ENCODE measurements at regions not wholly inside any gene's neighbourhood (a gene's known extent, or its start where the extent isn't known, plus 50 kb on each side); places are given as distances from the start of the nearest gene placed in this dataset.
"Not testable (repeated sequence)": the region's sequence is repeated elsewhere in the genome, so short reads cannot be mapped to it uniquely, and the experiment has no call there.

DNA sequence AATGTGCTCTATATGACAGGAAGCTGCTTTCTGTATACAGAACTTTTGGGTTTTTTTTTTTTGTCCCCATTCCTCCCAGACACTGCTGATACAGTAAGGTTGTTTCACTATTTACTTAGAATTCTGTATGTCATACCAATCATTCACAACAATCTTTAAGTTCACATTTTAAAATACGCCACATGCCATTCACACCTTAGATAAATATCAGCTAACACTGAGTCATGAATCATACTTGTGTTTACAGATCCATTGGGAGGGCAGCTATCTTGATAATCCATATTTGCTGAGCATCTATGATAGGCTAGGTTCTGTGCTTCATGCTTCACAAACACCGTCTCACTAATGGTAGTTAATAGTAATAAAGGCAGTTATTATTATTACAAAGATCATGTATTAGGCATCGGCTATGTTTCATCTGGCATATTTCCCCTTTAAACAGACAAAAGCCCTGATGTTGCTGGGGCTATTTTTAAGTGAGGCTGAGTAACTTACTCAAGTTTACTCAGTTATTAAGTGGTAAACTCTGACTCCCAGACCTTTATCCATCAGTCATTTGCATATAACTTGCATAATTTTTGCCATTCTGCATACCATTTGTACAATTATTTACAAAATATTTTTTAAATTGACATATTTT, 152.2 kb upstream of the HMHB1 start:
- DNase-seq, result no peak

DNA sequence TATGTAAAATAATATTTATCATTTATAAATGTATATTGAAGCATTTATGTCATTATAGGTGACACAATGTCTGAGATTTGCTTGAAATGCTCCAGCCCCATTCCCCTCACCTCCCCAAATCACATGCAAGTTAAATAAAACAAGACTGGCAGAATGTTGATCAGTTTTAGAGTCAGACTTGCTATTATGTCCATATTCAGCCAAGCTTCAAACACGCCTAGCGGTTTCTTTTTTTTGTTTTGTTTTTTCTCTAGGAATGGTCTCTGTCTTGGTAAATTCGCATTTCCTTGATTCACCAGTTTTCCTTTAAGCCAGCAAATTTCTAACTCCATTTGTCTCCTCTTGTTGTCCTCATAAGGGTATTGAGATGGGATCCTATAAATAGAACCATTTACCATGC, 153.0 kb upstream of the HMHB1 start:
- no peak for DNase-seq

DNA sequence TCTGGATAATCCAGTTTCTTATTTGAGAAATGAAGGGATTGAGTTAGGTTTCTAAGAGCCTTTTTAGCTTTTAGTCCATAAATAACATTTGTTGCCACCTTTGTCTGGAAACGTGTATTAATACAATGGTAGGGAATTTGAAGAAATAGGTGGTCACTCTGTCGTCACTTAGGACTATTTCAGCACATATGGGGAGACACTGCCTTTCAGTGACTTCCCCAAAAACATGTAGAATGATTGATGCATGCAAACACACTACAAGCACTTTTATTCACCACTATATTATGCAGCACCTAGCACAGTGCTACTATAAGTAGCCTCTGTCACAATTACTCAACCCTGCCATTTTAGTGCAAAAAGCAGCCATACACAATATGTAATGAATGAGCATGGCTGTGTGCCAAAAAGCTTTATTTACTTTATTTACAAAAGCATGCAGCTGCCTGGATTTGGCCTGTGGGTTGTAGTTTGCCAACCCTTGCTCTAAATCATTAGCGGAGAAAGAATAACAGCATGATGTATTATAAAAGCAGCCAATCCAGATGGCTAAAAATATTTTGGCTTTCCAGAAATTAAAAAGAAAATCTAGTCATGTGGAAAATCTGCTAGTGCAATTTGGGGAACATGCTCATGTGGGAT, 154.2 kb upstream of the HMHB1 start:
- DNase-seq, result no peak

DNA sequence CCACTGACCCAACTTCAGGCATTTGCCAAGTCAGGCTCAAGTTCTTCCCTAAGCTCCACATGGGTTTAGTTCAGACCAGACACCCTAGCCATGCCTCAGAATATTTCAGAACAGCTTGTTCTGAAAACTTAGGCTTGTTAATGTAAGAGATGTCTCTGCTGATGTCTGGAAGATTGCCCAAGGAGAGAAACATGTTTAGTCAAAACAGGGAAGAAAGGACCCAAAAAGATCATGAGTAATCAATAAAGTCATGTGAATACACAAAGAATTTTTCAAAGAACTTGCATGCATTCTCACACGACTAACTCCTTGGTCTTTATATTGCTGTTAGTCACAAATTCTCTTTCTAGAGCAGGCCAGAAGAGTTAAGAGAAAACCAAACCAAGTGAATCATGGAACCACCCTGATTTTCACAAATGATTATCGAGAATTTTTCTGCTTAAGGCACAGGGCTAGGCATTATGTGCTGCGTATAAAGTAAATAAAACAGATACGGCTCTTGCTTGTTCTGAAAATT, 158.1 kb upstream of the HMHB1 start:
- no peak for DNase-seq

DNA sequence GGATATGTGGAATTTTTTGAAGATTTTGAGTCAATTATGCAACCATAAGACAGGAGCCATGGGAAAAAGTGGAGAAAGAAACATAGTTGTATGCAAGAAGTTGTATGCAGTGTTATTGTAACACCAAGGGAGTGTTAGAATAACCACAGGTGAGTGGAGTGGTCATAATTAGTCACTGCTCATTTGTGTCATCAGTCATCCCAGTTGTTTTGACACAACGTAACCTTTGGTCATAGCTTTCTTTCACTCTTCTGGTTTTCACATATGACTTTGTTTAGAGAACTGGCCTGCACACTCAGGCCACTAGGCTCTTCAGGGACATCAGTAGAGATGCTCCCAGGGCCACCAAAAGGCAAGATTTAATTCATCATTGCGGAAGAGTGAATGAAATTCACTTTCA, 158.7 kb upstream of the HMHB1 start:
- DNase-seq, result no peak

DNA sequence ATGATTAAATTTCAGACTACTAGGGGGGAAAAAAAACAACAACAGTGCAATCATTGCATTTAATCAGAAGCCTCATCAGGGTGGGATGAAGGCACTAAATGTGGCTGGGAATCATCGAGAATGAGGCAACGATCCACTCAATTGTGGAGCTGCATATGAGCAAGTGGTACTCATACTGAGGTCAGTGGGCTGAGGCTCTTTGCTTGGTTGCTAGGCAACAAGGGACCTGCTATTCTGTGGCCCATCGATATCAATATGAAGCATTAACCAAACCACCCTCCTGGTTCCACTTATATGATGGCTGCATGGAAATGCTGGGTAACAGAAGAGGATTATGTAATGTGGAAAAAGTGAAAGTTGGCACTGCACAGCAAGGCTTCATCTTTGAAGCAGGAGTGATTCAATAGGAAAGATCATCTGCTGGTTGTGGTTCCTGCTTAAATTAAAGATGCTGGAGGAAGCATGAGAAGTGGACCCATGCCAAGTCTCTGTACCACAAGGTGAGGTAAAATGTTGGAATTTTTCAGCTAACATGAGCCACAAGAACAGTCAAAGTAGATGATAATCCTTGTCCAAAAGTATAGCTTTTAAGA, 159.8 kb upstream of the HMHB1 start:
- DNase-seq, result peak; percentile 52

DNA sequence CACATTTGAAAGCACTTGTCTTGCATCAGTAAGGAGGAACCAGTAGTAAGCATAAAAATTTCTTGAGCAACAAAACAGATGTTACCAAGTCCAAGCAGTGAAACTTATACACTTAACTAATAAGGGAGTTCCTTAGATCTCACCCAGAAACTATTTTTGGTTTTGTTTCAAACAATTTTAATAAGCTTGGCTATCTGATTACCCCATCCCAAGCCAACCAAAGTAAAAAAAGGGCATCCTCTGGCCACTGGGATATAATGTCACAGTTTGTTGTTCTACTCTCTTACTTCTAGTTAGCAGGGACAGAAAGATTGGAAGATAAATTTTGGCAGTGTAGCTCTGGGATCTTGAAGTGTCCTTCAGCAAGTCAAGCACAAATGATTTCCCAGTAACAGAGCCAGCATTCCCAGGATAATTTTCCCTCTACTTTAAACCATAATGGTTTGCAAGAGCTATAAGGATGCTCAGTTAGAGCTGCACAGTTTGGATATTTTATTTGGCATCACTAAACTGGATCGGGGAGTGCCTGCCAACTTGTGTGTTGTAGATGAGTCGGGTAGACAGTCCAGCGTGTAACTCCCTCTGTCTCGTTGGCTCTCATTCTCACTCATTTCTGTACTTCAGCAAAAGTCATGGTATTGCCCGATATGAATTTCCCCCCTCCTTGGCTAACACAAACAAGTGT, 161.9 kb upstream of the HMHB1 start:
- DNase-seq, result no peak

DNA sequence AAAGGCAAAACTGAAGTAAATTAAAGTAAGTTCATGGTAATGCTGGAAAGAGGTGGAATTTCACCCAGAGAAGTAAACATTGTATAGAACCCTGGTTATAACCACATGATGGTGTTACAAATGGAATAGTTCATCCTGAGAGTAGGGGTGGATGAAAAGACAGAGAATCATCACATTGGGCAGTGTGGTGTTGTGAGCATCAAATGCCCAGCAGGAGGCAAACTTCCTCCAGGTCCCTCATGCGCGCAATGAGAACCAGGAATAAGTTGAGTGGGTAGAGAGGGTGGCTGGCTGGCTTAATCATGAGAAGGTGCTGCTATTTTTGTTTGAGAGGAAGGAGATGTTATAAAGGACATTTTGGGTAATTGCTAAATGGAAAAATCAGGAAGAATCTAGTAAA, 163.3 kb upstream of the HMHB1 start:
- no peak for DNase-seq

DNA sequence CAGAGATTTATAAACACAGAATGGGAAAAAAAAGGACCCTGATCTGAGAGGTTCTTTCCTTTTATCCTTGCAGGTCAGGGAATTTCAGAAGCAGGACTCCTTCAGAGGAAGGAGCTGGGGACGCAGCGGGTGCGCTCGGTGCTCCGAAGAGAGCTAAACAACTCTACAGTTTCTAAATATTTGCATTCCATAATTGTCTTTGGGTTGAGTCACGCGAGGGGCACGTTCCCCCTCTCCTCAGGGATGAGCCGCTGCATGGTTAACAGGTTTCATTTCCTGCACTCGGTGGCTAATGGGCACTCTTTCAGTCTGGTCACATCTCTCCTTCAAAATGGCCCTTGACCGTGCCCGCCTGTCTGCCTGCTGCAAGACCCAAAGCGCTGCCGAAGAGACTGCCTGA, 165.0 kb upstream of the HMHB1 start:
- DNase-seq, result no peak

DNA sequence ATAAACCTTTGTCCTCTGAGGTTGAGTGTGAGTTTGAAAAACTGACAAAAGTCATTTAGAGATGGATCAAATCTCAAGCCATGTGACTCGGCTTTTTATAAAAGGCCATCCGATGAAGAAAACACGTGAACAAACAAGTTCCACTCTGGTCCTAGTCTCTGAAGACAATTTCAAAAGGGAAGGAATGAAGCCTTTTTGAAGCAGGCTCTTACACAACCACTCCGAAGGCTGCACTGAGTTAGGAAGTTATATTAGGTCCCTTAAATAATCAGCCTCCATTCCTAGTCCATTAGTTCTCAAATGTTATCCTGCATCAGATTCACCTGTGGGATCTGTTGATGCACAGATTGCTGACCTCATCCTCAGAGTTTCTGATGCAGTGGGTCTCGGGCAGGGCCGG, 166.6 kb upstream of the HMHB1 start:
- no peak for DNase-seq

DNA sequence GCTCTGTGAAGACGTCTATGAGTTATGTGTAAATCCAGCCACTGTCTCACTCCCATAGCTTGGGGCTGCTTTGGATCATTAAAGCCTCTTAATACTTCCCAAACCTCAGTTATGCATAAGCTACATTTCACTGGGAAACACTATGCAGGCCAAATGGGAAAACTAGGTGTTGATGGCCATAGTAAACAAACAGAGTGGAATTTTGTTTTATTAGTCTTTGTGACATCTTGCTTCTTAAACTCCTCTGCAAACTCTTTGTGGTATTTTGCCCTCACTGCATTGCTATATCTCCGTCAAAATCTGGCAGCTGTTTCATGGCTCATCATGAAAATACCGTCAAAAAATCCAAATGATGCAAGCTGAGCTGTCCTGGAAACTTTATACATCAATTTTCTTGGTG, 167.2 kb upstream of the HMHB1 start:
- DNase-seq, result no peak

DNA sequence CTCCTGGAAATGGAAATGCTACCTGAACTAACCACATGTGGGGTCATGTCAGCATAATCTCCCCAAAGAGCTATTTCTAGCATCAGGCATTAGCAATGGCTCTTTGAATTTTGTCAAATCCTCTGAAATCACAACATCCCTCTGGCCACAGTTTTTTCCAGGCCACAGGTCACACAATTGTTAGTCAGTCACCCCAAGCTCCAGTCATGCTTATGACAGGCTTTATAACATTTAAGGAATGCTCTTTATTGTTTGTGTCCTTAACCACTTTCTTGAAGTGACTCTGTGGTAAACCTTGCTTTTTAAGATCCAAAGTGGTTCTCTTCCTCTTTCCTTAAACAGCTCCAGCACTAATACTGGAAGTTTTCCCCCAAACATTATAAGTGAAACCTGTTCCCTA, 169.2 kb upstream of the HMHB1 start:
- no peak for DNase-seq

DNA sequence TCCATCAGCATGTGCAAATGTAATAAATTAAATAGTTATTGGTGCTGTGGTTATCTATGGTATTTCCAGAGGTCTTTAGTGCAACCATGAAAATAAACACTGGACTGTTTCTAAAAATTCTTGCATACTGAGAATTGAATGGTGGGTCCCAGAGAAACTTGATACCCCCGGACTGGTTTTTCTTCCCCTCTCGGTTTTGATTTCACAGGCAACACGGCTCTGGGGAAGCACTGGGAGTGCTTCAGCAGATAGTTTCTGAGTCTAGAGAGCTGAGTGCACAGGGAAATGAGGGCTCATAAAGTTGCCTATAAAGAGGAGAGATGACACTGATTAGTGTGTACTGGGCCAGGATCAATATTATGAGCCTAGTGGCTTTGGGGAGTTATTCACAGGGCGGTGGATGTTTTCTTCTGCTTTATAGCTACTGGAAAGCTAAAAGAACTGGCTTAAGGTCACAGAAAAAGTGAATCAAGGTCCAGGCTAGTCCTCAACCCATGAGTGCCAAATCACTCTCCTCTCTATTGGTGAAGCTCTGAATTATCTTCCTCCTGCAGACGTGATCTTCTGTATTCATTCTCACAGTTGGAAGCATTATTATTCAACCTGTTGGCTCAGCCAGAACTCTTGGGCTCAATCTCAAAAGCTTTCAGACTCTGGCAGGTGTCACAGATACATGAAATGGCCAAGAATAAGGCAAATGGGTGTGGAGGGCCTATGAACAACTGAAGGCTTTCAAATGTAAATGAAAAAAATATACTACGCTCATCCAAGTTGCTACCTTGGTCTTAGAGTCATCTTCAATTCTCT, 170.2 kb upstream of the HMHB1 start:
- no peak for DNase-seq

DNA sequence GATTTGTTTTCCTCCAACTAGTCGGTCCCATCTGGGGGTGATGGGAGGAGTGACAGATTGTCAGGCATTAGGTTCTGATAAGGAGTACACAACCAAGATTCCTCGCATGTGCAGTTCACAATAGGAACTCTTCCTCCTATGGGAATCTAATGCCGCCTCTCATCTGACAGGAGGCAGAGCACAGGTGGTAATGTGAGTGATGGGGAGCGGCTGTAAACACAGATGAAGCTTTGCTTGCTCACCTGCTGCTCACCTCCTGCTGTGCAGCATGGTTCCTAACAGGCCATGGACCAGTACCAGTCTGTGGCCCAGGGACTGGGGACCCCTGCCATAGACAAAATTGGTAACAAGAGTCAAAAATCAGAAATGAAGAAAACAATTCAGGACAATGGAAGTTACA, 173.3 kb upstream of the HMHB1 start:
- no peak for DNase-seq

DNA sequence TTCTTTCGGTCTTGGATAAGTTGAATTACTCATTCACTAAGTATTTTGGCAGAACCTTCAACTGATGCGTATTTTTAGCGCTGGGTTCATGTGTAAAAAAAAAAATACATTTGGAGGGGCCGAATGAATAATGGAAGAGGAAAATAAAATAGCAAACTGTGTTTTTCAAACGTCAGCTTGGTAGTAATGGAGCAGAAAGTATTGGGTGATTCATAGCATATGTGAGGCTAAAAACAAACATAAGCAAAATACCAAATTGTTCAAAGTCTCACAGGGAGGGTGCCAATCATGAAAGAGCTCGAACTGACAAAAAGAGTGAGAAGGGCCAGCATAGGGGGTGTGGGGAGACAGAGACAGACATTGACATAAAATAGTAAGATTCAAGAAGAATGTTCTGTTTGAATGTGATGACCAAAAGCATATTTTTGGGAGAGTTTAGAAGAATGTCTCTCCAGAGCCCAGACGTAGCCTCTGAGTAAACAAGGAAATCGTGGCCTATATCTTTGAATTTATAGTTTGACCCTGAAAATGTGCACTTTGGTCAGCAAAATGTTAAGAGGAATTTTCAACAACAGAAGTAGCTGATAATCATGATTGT, 174.9 kb upstream of the HMHB1 start:
- no peak for DNase-seq

DNA sequence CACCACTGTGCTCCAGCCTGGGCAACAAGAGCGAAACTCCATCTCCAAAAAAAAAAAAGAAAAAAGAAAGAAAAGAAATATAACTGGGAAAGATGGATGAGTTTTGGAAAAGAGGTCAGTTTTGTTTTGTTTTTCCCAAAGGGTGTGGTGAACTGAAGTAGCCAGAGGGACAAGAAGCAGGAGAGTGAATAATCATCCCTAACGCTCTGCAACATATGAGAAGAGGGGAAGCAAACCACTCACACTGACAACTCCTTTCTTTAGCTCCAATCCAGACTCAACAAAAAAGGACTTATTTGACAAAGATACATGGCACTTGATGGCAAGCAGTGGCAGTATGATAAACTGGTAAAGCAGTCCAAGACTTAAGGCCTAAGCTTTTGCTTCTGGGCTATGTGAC, 176.1 kb upstream of the HMHB1 start:
- no peak for DNase-seq

DNA sequence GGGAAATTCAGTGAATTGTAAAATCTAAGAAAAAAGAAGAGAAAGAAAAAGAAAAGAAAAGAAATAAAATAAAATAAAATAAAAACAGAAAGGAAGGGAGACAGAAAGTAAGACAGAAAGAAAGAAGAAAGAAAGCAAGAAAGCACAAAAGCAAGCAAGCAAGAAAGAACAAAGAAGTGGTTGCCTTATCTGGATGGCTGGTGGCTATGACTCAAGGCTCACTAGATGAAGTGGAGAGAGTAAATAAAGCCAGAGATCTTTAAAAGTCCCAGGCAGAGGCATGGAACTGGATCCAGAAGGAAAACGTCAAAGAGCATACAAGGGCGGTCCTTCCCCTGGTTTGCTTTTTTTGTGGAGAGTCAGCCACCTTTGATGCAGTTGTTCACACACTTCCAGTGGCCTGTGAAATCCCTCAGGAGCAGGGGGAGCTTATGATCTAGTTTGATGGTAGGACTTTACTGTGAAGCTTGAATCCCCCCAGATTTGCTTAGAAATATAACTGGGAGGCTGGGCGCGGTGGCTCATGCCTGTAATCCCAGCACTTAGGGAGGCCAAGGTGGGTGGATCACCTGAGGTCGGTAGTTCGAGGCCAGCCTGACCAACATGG, 176.7 kb upstream of the HMHB1 start:
- no peak for DNase-seq

DNA sequence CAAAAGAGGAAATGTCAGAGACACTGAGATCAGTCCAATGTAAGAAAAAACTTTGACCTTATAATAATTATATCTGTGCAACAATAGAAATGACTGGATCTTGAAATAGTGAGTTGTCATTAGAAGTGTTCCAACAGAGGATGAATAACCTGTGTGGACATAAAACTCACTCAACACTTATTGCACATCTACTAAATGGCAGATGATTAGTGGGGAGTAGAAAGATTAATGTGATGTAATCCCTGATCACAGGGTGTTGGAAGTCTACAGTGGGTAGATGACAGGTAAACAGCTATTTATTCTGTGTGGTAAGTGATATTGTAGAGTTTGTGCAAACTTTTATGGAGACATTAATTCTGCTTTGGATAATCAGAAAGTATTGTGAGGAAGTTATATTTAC, 177.3 kb upstream of the HMHB1 start:
- DNase-seq, result no peak

DNA sequence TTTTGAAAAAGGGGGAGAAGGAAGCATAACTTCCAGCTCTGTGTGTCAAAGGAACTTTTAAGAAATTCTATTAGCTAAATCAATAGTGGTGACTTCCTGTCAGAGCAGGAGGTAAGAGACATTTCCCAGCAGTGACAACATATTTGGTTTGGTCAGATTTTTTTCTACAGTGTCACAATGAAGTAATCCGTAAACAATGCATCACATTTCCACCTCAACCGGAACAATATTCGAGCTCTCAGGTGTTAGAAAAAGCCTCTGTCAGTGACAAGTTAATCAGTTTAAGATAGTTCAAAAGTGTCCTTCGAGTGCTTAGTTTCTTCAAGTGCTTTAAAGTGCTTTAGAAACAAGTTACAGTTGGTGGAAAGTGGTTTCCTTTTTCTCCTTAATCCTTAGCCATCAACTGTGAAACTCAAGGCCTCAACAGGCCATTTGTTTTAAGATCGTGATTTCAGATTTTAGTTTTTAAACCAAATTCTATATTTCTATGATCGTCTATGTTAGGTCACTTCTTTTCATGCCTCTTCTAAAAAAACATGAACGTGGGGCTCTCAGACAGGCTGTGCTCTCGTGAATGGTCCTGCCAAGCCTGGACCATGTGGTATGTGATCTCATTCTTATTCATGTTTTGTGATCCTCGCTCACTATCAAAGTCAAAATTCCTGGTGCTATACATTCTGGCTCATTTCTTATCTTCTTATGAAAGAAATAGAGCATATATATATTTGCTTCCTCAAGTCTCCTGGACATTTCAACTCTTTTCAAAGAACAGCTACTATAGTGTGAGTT, 181.9 kb upstream of the HMHB1 start:
- DNase-seq, result no peak

DNA sequence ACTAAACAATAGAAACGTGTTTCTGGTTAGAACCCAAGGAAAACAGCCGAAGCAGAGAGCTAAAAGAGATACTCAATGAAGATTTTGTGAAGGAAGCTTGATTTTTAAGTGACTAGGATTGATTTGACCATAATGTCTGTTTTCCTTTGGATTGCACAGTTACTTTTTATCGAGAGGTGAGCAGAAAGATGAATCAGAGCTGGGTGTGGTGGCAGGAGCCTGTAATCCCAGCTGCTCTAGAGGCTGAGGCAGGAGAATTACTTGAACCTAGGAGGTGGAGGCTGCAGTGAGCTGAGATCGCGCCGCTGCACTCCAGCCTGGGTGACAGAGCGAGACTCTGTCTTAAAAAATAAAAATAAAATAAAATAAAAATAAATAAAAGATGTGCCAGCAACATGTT, 186.9 kb upstream of the HMHB1 start:
- DNase-seq, result not testable (repeated sequence)

DNA sequence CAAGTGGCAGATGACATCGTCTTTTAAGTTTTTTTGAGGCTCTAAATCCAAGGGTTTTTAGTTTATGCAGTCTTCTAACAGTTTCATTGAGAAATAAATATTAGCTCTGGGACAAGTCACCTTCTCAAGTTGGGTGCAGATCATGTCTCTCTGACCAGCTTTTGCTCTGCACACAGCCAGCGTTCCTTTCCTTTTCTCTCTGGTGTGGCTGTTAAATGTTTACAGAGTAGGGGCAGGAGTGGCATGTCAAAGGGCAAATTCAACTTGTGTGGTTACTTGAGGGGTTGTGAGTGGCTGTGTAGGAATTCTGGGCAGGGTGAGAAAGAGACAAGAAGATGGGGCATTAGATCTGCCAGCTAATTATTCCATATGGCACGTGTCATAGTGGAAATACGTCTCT, 187.5 kb upstream of the HMHB1 start:
- no peak for DNase-seq
